Activated CD4-positive, alpha-beta memory T cell treated with anti-CD3 and anti-CD28 coated beads, Interleukin-2, amount 10 ng/mL, durations not matched to agents 7 days and 5 days (primary cell): ENCODE measurements at regions not wholly inside any gene's neighbourhood (a gene's known extent, or its start where the extent isn't known, plus 50 kb on each side); places are given as distances from the start of the nearest gene placed in this dataset.
"Not testable (repeated sequence)": the region's sequence is repeated elsewhere in the genome, so short reads cannot be mapped to it uniquely, and the experiment has no call there.

ENCODE experiments used
- CTCF ChIA-PET: fragments of 350-600 bp; sonication (Branson Sonifier 250); formaldehyde crosslinking; loops from one replicate; lab custom pipeline; 2021; ENCODE audit warnings: antibody characterized with exemption, inconsistent platforms; lab: Charles Lee
- POLR2A ChIA-PET: fragments of 350-600 bp; sonication (Branson Sonifier 250); formaldehyde crosslinking; loops from one replicate; lab custom pipeline; 2021; ENCODE audit warnings: antibody characterized with exemption; lab: Charles Lee
- DNase-seq: peaks from one replicate; pipeline ENCODE4 v3.0.0-alpha.2; 2020
- H3K27ac Mint-ChIP-seq: one replicate; pipeline ENCODE4 v1.8.0; 2021; ENCODE audit warnings: mild to moderate bottlenecking, mixed read lengths
- H3K27me3 Mint-ChIP-seq: one replicate; pipeline ENCODE4 v1.8.0; 2021; ENCODE audit warnings: mixed read lengths
- H3K36me3 Mint-ChIP-seq: one replicate; pipeline ENCODE4 v1.8.0; 2021; ENCODE audit warnings: low read depth, mixed read lengths
- H3K4me1 Mint-ChIP-seq: one replicate; pipeline ENCODE4 v1.8.0; 2021; ENCODE audit warnings: mixed read lengths
- H3K4me3 Mint-ChIP-seq: one replicate; pipeline ENCODE4 v1.8.0; 2021; ENCODE audit warnings: mild to moderate bottlenecking, mixed read lengths
- H3K9me3 Mint-ChIP-seq: one replicate; pipeline ENCODE4 v1.8.0; 2021; ENCODE audit warnings: mixed read lengths

- POLR2A ChIA-PET: no interaction called here
- no peaks in the 10 kb centered on the region for H3K9me3 Mint-ChIP-seq
- H3K27me3 Mint-ChIP-seq: no peaks in the 10 kb centered on the region
- H3K4me3 Mint-ChIP-seq: no peak overlapping the region
- no peak overlapping the region for H3K27ac Mint-ChIP-seq
- no peaks in the 10 kb centered on the region for H3K36me3 Mint-ChIP-seq
- no peaks in the 10 kb centered on the region for H3K4me1 Mint-ChIP-seq
- CTCF ChIA-PET: interaction anchor here (0.6 kb wide), 1 partner anchor 792 kb away, joined by 5 read pairs; no protein-coding TSS in a partner anchor
- DNase-seq: no peak
Measured at GRCh38 chr4:31784558-31784957, 1064.4 kb downstream of the PCDH7 start.

GRCh38 chr4:31787701-31788100 lies 1067.5 kb downstream of the PCDH7 start:
- DNase-seq: no peak
- Mint-ChIP-seq H3K27me3 (no peaks in the 10 kb centered on the region), H3K4me3 (no peak overlapping the region), H3K4me1 (no peaks in the 10 kb centered on the region), H3K9me3 (no peaks in the 10 kb centered on the region), H3K36me3 (no peaks in the 10 kb centered on the region), H3K27ac (no peak overlapping the region)
- POLR2A ChIA-PET: no interaction called here
- CTCF ChIA-PET: no interaction called here

- ChIA-PET POLR2A (no interaction called here), CTCF (no interaction called here)
- no peak overlapping the region for H3K27ac Mint-ChIP-seq
- H3K27me3 Mint-ChIP-seq: no peaks in the 10 kb centered on the region
- H3K4me1 Mint-ChIP-seq: no peaks in the 10 kb centered on the region
- H3K9me3 Mint-ChIP-seq: no peaks in the 10 kb centered on the region
- DNase-seq: no peak
- H3K36me3 Mint-ChIP-seq: no peaks in the 10 kb centered on the region
- H3K4me3 Mint-ChIP-seq: no peak overlapping the region
Measured at GRCh38 chr4:31788676-31789075, 1068.5 kb downstream of the PCDH7 start.

- Mint-ChIP-seq H3K36me3 (no peaks in the 10 kb centered on the region), H3K4me3 (no peak overlapping the region), H3K27ac (no peak overlapping the region), H3K4me1 (no peaks in the 10 kb centered on the region), H3K27me3 (no peaks in the 10 kb centered on the region), H3K9me3 (no peaks in the 10 kb centered on the region)
- CTCF ChIA-PET: no interaction called here
- DNase-seq: no peak
- POLR2A ChIA-PET: no interaction called here
Measured at GRCh38 chr4:31791666-31792065, 1071.5 kb downstream of the PCDH7 start.

GRCh38 chr4:31793907-31794306 lies 1073.7 kb downstream of the PCDH7 start:
- POLR2A ChIA-PET: no interaction called here
- H3K4me3 Mint-ChIP-seq: no peak overlapping the region
- no peak overlapping the region for H3K27ac Mint-ChIP-seq
- H3K36me3 Mint-ChIP-seq: no peaks in the 10 kb centered on the region
- CTCF ChIA-PET: no interaction called here
- H3K4me1 Mint-ChIP-seq: no peaks in the 10 kb centered on the region
- peaks cover 2% of the 10 kb centered on the region for H3K9me3 Mint-ChIP-seq
- no peak for DNase-seq
- no peaks in the 10 kb centered on the region for H3K27me3 Mint-ChIP-seq

- H3K36me3 Mint-ChIP-seq, POLR2A ChIA-PET: not testable (repeated sequence)
Measured at GRCh38 chr4:31797052-31797451, 1076.9 kb downstream of the PCDH7 start.

GRCh38 chr4:31803526-31804195 lies 1083.5 kb downstream of the PCDH7 start:
- no peak for DNase-seq
- ChIA-PET POLR2A (no interaction called here), CTCF (no interaction called here)
- H3K9me3 Mint-ChIP-seq: peaks cover 9% of the 10 kb centered on the region
- H3K4me3 Mint-ChIP-seq: no peak overlapping the region
- H3K36me3 Mint-ChIP-seq: no peaks in the 10 kb centered on the region
- H3K27ac Mint-ChIP-seq: no peak overlapping the region
- no peaks in the 10 kb centered on the region for H3K27me3 Mint-ChIP-seq
- H3K4me1 Mint-ChIP-seq: no peaks in the 10 kb centered on the region

More at GRCh38 chr4:31797052-31797451, 1076.9 kb downstream of the PCDH7 start:
- H3K4me3 Mint-ChIP-seq, DNase-seq, H3K27me3 Mint-ChIP-seq, H3K4me1 Mint-ChIP-seq, H3K27ac Mint-ChIP-seq, CTCF ChIA-PET: not testable (repeated sequence)
- peaks cover 11% of the 10 kb centered on the region for H3K9me3 Mint-ChIP-seq

- no peaks in the 10 kb centered on the region for H3K36me3 Mint-ChIP-seq
- peaks cover under 1% of the 10 kb centered on the region for H3K9me3 Mint-ChIP-seq
- DNase-seq: no peak
- H3K4me3 Mint-ChIP-seq: no peak overlapping the region
- ChIA-PET POLR2A (no interaction called here), CTCF (no interaction called here)
- no peak overlapping the region for H3K27ac Mint-ChIP-seq
- no peaks in the 10 kb centered on the region for H3K27me3 Mint-ChIP-seq
- H3K4me1 Mint-ChIP-seq: no peaks in the 10 kb centered on the region
Measured at GRCh38 chr4:31807036-31807435, 1086.9 kb downstream of the PCDH7 start.

- Mint-ChIP-seq H3K27me3 (no peaks in the 10 kb centered on the region), H3K27ac (no peak overlapping the region), H3K36me3 (no peaks in the 10 kb centered on the region), H3K4me3 (no peak overlapping the region), H3K4me1 (no peaks in the 10 kb centered on the region), H3K9me3 (peaks cover 6% of the 10 kb centered on the region)
- POLR2A ChIA-PET: no interaction called here
- no peak for DNase-seq
- CTCF ChIA-PET: no interaction called here
Measured at GRCh38 chr4:31844350-31844749, 1124.2 kb downstream of the PCDH7 start.

GRCh38 chr4:31851946-31852345 lies 1131.8 kb downstream of the PCDH7 start:
- DNase-seq: no peak
- Mint-ChIP-seq H3K27ac (no peak overlapping the region), H3K9me3 (no peaks in the 10 kb centered on the region), H3K36me3 (no peaks in the 10 kb centered on the region), H3K27me3 (no peaks in the 10 kb centered on the region), H3K4me3 (no peak overlapping the region), H3K4me1 (no peaks in the 10 kb centered on the region)
- ChIA-PET CTCF (interaction anchor here (1.0 kb wide), 1 partner anchor 50 kb away, joined by 3 read pairs; no protein-coding TSS in a partner anchor), POLR2A (no interaction called here)

- Mint-ChIP-seq H3K36me3 (no peaks in the 10 kb centered on the region), H3K4me1 (no peaks in the 10 kb centered on the region), H3K27me3 (no peaks in the 10 kb centered on the region), H3K4me3 (no peak overlapping the region), H3K27ac (no peak overlapping the region), H3K9me3 (no peaks in the 10 kb centered on the region)
- ChIA-PET CTCF (no interaction called here), POLR2A (no interaction called here)
- DNase-seq: no peak
Measured at GRCh38 chr4:31877429-31877828, 1157.3 kb downstream of the PCDH7 start.

- H3K4me3 Mint-ChIP-seq, POLR2A ChIA-PET, CTCF ChIA-PET: not testable (repeated sequence)
Measured at GRCh38 chr4:31880837-31881236, 1160.7 kb downstream of the PCDH7 start.

GRCh38 chr4:31896349-31896748 lies 1176.2 kb downstream of the PCDH7 start:
- H3K27ac Mint-ChIP-seq: no peak overlapping the region
- no peak for DNase-seq
- H3K4me3 Mint-ChIP-seq: no peak overlapping the region
- no peaks in the 10 kb centered on the region for H3K36me3 Mint-ChIP-seq
- ChIA-PET CTCF (no interaction called here), POLR2A (no interaction called here)
- peaks cover 2% of the 10 kb centered on the region for H3K9me3 Mint-ChIP-seq
- no peaks in the 10 kb centered on the region for H3K27me3 Mint-ChIP-seq
- H3K4me1 Mint-ChIP-seq: no peaks in the 10 kb centered on the region

More at GRCh38 chr4:31880837-31881236, 1160.7 kb downstream of the PCDH7 start:
- not testable (repeated sequence) for H3K27me3 Mint-ChIP-seq, DNase-seq, H3K36me3 Mint-ChIP-seq, H3K27ac Mint-ChIP-seq, H3K4me1 Mint-ChIP-seq, H3K9me3 Mint-ChIP-seq

GRCh38 chr4:31905363-31905762 lies 1185.2 kb downstream of the PCDH7 start:
- DNase-seq: no peak
- Mint-ChIP-seq H3K4me3 (no peak overlapping the region), H3K9me3 (peaks cover 12% of the 10 kb centered on the region), H3K4me1 (no peaks in the 10 kb centered on the region), H3K27ac (no peak overlapping the region), H3K27me3 (no peaks in the 10 kb centered on the region), H3K36me3 (no peaks in the 10 kb centered on the region)
- POLR2A ChIA-PET: no interaction called here
- CTCF ChIA-PET: no interaction called here
